Fibroblast of mammary gland (primary cell): ENCODE measurements at regions not wholly inside any gene's neighbourhood (a gene's known extent, or its start where the extent isn't known, plus 50 kb on each side); places are given as distances from the start of the nearest gene placed in this dataset.
"Not testable (repeated sequence)": the region's sequence is repeated elsewhere in the genome, so short reads cannot be mapped to it uniquely, and the experiment has no call there.

Experiments
- DNase-seq: peaks from one replicate; pipeline ENCODE4 v3.0.0-alpha.2; 2010; ENCODE audit warnings: low read depth
- H3K4me3 ChIP-seq: 2 replicates; pipeline ENCODE4 v1.5.1; 2011; ENCODE audit warnings: low read depth, mild to moderate bottlenecking, low read length, moderate library complexity; ENCODE audit not compliant: control insufficient read depth
- TF ChIP-seq, protein P1 (sequence below): conservative IDR thresholded peaks from 2 replicates; pipeline ENCODE4 v1.5.1; 2011; ENCODE audit warnings: low read depth, low read length, inconsistent platforms; ENCODE audit not compliant: control insufficient read depth, insufficient read depth

DNA sequence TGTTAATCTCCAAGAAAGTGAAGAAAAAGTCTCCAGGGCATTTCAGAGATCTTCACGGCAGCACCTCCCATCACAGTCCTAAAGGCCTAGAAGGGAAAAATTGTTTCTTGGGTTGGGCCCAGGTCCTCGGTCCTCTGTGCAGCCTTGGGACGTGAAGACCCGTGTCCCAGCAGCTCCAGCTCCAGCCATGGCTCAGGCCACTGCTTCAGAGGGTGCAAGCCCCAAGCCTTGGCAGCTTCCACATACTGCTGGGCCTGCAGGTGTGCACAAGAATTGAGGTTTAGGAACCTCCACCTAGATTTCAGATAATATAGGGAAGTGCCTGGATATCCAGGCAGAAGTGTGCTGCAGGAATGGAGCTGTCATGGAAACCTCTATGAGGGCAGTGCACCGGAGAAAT is 176.2 kb upstream of the ZNF322 start:
- not testable (repeated sequence) for H3K4me3 ChIP-seq, DNase-seq

DNA sequence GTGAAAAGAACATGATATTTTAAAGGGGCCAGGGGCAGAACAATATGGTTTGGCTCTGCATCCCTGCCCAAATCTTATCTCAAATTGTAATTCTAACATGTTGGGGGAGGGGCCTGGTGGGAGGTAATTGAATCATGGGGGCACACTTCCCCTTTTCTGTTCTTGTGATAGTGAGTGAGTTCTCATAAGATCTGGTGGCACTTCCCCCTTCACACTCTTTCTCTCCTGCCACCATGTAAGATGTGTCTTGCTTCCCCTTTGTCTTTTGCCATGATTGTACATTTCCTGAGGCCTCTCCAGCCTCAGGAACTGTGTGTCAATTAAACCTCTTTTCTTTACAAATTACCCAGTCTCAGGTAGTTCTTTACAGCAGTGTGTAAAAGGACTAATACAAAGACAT is 177.1 kb upstream of the ZNF322 start:
- H3K4me3 ChIP-seq, DNase-seq: not testable (repeated sequence)

DNA sequence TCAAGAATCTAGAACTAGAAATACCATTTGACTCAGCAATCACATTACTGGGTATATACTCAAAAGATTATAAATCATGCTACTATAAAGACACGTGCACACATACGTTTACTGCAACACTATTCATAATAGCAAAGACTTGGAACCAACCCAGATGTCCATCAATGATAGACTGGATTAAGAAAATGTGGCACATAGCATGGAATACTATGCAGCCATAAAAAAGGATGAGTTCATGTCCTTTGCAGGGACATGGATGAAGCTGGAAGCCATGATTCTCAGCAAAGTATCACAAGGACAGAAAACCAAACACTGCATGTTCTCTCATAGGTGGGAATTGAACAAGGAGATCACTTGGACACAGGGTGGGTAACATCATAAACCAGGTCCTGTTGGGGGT is 185.3 kb upstream of the ZNF322 start:
- H3K4me3 ChIP-seq, DNase-seq: not testable (repeated sequence)

DNA sequence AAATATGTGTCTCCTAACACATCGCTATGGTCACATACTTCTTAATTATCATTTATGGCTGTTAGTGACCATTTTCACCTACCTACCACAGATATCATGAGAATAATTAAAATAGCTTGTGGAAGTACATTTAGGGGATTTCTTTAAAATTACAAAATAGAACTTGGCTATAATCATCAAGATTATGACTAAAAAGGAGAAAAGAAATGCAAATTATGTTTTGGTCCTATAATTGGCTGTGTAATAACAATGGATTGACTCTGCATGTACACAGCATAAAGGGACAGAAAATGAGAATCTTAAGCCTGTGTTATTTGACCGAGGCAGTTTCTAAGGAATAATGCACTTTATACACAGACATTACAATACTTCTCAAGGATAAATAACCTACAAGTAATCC is 197.7 kb upstream of the ZNF322 start:
- not testable (repeated sequence) for H3K4me3 ChIP-seq, DNase-seq

DNA sequence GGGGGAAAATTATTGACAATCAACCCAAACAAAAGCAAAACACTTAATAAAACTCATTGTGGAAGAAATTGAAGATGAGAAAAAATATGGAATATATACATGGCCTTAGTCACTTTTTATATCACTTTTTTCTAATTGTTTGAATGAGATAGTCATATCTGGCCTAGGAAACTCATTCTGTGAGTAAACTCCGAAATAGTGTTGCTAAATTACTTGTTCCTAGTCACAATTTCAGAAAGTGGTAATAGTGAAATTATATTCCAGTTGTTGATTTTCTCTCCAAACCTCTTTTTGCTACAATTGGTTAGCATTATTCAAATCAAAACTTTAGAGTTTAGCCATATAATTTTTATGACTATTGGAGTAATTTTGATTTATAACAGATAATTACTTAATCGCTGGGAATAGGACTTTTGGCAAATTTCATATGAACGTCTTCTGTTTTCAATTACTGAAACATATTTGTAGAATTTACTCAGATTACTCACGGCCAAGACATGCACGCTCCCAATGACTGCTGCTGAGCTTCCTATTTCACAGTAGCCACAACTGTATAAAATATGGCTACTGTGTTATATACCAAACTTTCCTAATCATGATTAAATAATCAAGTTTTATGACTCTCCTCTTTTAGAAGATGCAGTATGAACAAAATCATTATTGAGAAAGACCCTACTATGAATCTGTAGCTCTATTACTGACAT is 199.7 kb upstream of the ZNF322 start:
- H3K4me3 ChIP-seq, result not testable (repeated sequence)
- DNase-seq, result peak; percentile 22

DNA sequence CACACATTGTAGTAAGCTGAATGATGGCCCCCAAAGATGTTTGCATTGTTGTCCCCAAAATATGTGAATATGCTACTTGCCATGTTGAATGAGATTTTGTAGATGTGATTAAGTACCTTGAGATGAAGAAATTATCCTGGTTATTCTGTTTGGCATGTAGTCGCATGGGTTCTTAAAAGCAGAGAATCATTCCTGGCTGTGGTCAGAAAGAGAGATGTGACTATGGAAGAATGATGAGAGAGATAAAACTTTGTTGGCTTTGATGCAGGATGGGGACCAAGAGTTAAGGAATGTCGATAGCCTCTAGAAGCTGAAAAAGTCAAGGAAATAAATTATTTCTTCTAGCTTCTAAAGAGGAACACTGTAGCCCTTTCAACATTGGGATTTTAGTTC is 200.2 kb upstream of the ZNF322 start:
- H3K4me3 ChIP-seq, result not testable (repeated sequence)
- peak; percentile 8 for DNase-seq

DNA sequence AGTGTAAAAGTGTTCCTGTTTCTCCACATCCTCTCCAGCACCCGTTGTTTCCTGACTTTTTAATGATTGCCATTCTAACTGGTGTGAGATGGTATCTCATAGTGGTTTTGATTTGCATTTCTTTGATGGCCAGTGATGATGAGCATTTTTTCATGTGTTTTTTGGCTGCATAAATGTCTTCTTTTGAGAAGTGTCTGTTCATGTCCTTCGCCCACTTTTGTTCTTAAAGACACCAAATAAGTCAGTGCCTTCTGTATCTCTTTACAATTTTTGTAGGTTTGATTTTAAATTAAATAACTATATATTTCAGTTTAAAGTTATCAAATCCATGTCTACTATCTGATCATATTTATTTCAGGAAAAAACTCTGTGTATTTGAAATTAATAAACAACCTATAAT is 202.4 kb upstream of the ZNF322 start:
- not testable (repeated sequence) for DNase-seq, H3K4me3 ChIP-seq

DNA sequence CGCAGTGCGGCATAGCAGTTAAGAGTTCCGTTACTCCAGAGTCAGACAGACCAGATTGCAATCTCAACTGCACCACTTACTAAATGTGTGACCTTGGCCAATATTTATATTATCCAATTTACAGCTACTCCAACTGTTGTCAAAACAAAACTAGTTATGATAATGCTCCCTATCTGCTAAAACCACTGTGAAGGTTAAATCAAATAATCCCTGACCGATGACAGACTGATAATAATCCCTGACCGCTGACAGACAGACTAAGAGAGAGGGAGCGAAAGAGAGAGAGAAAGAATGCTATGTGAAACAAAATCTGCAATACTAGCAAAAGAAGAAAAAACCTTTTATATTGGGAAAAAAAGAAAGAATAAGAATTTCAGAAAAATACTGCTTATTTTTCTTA is 204.1 kb upstream of the ZNF322 start:
- H3K4me3 ChIP-seq, DNase-seq: not testable (repeated sequence)

DNA sequence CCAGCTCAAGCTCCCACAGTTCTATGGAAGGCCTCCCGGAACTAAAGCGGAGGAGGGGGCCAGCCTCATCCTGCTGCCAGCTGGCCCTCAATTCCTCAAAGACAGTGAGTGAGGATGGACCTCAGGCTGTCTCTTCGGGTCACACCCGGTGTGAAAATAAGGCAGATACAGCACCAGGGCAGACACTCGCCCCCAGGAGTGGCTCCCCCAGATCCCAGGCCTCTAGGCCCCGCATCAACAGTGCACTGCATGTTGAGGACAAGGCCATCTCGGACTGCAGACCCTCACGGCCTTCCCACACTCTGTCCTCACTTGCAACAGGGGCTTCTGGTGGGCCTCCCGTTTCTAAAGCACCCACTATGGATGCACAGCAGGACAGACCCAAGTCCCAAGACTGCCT is 239.2 kb upstream of the ZNF322 start:
- DNase-seq, H3K4me3 ChIP-seq: not testable (repeated sequence)

DNA sequence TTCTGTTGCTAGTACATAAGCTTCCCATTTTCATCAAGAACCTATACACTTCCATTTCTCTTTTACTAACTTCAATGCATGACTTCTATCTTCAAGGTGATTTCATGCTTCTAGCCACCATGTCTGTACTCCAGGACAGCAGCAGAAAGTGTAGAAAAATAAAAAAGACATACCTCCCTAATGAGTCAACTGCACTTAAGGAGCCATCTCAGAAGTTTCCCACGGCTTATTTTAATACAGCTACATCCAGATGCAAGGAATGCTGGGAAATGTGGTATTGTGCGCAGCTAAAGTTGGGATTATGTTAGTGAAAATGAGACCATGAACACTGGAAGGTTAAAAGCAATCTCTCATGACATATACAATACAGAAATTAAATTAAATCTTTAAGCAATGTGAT is 264.7 kb upstream of the ZNF322 start:
- peak; percentile 43 for DNase-seq
- not testable (repeated sequence) for H3K4me3 ChIP-seq

DNA sequence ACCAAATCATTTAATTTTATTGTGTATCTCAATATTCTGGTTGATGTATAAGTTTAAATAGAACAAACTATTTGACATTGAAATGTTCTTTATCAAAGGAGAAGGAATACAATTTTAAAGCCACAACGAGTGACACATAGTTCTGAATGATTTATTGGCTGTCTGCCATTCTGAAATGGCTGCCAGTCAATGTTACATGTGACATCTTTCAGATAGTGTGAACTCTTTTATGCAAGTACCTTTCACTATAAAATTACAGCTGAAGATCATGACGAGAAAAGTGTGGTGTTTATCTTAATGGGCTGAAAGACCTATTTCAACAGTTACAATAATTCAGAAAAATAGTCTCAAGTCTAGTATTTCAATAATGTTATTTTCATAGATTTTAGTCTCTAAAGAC is 268.6 kb upstream of the ZNF322 start:
- DNase-seq, H3K4me3 ChIP-seq: not testable (repeated sequence)

DNA sequence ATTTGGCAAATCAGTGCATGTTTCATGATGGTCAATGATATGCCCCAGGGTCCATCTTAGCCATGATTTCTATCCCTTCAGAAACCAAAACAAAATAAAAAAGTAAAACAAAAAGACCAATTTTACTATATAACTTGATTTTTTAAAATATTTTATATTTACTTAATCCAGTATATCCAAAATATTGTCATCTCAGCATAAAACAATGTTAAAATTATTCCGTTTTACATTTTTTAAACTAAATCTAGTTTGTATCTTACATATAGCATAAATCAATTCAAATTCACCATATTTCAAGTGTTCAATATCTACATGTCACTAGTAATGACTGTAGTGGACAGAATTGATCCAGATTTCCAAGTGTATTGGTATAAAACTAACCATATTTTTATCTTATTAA is 277.7 kb upstream of the ZNF322 start:
- DNase-seq, result not testable (repeated sequence)

DNA sequence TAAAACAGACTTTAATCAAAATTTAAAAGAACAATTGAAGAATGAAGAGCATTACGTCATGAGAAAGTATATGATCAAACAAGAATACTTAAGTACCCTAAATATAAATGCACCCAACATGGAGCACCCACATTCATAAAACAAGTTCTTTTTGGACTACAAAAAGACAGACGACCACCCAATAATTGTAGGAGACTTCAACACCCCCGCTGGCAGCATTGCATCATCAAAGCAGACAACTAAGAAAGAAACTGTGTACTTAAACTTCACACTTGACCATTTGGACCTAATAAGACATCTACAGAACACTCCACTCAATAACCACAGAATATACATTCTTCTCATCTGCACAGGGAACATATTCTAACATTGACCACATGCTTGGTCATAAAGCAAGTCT is 291.7 kb upstream of the ZNF322 start:
- not testable (repeated sequence) for DNase-seq, H3K4me3 ChIP-seq

More for the DNA sequence above, 277.7 kb upstream of the ZNF322 start:
- H3K4me3 ChIP-seq, result not testable (repeated sequence)

DNA sequence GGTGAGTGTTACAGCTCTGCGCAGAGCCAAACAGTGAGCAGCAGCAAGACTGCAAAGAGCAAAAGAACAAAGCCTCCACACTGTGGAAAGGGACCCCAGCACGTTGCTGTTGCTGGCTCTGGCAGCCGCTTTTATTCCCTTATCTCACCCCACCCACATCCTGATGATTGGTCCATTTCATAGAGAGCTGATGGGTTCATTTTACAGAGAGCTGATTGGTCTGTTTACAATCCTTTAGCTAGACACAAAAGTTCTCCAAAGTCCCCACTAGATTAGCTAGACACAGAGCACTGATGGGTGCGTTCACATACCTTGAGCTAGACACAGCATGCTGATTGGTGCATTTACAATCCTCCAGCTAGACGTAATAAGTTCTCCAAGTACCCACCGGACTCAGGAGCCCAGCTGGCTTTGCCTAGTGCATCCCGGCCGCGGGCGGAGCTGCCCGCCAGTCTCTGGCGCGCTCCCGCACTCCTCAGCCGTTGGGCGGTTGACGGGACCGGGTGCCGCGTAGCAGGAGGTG is 291.4 kb upstream of the PRSS16 start:
- peak overlapping the region; percentile 48 for H3K4me3 ChIP-seq
- peak; percentile 73 for DNase-seq

DNA sequence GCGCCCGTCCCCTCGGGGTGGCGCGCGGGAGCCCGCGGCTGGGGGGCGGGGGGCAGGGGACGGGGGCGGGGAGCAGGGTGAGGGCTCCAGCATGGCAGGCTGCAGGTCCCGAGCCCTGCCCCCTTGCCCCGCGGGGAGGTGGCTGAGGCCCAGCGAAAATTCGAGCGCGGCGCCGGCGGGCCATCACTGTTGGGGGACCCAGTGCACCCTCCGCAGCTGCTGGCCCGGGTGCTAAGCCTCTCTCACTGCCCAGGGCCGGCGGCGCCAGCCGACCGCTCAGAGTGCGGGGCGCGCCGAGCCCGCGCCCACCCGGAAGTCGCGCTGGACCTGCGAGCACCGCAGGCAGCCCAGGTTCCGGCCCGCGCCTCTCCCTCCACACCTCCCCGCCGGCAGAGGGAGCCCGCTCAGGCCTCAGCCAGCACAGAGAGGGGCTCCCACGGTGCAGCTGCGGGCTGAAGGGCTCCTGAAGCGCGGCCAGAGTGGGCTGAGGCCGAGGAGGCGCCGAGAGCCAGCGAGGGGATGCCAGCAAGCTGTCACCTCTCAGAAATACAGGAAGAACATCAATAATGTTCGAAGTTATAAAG is 290.8 kb upstream of the PRSS16 start:
- H3K4me3 ChIP-seq, result peak overlapping the region; percentile 45
- peak; percentile 62 for DNase-seq
- TF ChIP-seq, protein P1, sequence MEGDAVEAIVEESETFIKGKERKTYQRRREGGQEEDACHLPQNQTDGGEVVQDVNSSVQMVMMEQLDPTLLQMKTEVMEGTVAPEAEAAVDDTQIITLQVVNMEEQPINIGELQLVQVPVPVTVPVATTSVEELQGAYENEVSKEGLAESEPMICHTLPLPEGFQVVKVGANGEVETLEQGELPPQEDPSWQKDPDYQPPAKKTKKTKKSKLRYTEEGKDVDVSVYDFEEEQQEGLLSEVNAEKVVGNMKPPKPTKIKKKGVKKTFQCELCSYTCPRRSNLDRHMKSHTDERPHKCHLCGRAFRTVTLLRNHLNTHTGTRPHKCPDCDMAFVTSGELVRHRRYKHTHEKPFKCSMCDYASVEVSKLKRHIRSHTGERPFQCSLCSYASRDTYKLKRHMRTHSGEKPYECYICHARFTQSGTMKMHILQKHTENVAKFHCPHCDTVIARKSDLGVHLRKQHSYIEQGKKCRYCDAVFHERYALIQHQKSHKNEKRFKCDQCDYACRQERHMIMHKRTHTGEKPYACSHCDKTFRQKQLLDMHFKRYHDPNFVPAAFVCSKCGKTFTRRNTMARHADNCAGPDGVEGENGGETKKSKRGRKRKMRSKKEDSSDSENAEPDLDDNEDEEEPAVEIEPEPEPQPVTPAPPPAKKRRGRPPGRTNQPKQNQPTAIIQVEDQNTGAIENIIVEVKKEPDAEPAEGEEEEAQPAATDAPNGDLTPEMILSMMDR, result peak; percentile 23

DNA sequence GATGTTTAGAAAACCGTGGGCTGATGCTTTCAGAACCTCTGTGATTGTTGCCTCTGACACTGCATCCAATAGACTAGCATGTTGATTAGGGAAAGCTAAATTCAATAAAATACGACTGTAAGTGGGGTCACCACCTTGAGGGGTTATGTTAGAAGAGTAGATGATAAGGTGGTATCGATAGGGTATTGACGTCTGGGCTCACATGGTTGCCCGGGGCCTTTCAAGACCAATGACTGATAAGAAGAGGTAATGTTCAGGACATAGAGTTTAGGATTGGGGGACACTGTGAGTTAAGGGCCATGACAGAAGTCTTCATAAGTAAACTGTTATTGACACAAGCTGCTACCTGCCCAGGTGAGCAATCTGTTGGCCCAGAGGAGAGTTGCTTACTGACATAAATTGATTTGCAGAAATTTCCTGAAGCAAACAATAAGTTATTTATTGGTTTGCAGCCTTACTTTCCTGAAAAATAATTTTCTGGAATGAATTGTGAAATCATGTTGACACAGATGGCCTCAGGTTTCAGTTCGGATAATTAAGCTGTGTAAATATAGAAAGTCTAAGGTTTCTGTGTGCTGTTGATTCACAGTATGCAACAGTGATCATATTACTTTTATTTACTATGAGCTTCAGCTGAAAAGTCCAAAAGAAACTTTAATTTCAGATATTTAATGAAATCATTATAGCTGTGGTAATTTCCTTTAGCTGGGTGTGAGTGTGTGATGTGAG is 289.9 kb upstream of the PRSS16 start:
- DNase-seq, result peak; percentile 0
- peak overlapping the region; percentile 45 for H3K4me3 ChIP-seq

DNA sequence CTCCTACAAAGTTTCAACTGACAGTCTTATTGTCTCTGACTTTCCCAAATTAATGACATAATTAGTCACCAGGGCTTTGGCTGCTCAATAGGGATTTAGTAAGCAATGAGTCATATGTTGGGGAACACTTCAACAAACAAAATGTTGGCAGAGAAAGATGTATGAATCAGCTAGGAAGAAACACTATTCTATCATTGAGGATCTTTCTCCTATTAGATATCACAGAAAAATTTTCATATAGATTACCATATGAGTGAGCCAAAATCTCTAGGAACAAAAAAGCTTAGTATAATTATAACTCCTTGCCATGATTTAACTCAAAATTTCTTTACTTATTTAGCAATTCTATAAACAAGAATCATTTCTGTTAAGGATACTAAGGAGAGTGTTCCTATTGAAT is 286.3 kb upstream of the PRSS16 start:
- DNase-seq, result peak; percentile 26
- H3K4me3 ChIP-seq, result not testable (repeated sequence)
